Activated T-cell treated with anti-CD3 and anti-CD28 coated beads, Interleukin-2, amount 50 U/mL, for 4 hours (primary cell): ENCODE measurements at regions not wholly inside any gene's neighbourhood (a gene's known extent, or its start where the extent isn't known, plus 50 kb on each side); places are given as distances from the start of the nearest gene placed in this dataset.
"Not testable (repeated sequence)": the region's sequence is repeated elsewhere in the genome, so short reads cannot be mapped to it uniquely, and the experiment has no call there.

Experiments used
- ATAC-seq, 2 donors: fragments of 200-7000 bp; cut with Tn5 transposase; one replicate each; pipeline ENCODE4 v1.10.0; 2021
- DNase-seq: peaks from one replicate; pipeline ENCODE4 v3.0.0-alpha.2; 2020
- H3K27me3 Mint-ChIP-seq: one replicate; pipeline ENCODE4 v1.8.0; 2021; ENCODE audit warnings: low read depth, mixed read lengths
- H3K36me3 Mint-ChIP-seq: one replicate; pipeline ENCODE4 v1.8.0; 2022; ENCODE audit warnings: mixed read lengths; ENCODE audit not compliant: insufficient read depth
- H3K4me1 Mint-ChIP-seq: one replicate; pipeline ENCODE4 v1.8.0; 2021; ENCODE audit warnings: low read depth, mixed read lengths
- H3K4me3 Mint-ChIP-seq: one replicate; pipeline ENCODE4 v1.8.0; 2021; ENCODE audit warnings: mild to moderate bottlenecking, moderate library complexity, mixed read lengths
- H3K9me3 Mint-ChIP-seq: one replicate; pipeline ENCODE4 v1.8.0; 2021; ENCODE audit warnings: mixed read lengths

DNA sequence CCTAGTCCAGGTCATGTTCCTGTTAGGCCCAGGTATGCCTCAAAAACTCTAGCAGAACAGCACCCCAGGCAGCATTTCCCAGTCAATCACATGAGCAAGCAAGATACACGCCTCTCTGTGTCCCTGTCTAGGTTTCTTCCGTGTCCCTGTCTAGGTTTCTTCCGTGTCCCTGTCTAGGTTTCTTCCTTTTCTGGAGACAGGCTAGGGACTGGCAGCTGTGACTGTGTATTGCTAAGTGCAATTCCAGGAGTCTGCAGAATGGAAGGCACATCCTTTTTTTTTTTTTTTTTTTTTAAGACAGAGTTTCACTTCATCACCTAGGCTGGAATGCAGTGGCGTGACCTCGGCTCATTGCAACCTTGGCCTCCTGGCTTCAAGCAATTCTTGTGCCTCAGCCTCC is 77.6 kb downstream of the SETD4 start:
- Mint-ChIP-seq H3K36me3 (no peaks in the 10 kb centered on the region), H3K4me3 (no peak overlapping the region), H3K27me3 (peaks cover 32% of the 10 kb centered on the region), H3K9me3 (peaks cover 6% of the 10 kb centered on the region), H3K4me1 (no peaks in the 10 kb centered on the region)
- DNase-seq (no peak), ATAC-seq (no peak)

DNA sequence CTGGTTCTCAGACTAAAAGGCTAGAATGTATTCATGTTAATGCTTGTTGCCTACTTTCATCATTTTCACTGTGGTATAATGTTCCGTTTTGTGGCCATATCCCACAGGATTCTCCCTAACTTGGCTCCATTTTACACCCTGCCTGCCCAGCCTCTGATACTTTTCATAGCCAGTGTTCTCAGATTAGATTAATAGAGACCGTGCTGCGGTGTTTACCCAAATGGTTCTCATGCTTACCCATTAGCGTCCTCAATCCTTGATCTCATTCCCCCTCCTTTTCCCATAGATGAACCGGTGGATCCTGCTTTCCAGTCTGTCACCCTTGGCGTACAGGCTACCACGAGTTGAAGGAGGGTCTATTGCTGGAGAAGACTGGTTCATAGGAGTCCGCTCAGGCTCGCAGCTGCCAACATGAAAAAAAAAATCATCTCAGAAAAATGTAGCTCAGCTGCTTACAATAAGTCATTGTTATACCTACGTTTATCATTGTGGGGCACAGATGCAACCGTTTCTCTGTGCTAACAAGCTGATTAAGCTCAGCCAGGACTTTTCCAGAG is 78.7 kb downstream of the SETD4 start:
- H3K4me3 Mint-ChIP-seq = no peak overlapping the region
- ATAC-seq (no peak), DNase-seq (no peak)
- no peaks in the 10 kb centered on the region for H3K4me1 Mint-ChIP-seq
- H3K36me3 Mint-ChIP-seq = no peaks in the 10 kb centered on the region
- H3K27me3 Mint-ChIP-seq = peaks cover 33% of the 10 kb centered on the region
- peaks cover 6% of the 10 kb centered on the region for H3K9me3 Mint-ChIP-seq

DNA sequence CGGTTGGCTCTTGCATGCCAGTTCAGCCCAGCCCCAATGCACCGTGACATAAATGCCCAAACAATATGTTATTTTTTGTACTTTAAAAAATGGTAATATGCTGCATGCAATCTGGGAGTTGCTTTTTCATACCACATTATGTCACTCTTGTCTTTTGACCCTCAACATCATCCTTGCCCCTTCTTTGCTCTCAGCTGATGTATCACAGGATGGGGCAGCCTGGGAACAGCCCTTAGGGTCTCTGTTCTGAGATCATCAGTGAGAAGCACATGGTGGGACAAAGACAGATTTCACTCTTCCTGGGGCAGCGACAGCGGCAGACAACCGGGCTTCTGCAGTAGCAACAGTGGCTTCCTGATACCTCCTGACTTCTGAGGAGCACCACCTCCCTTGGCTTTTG is 79.5 kb downstream of the SETD4 start:
- H3K4me3 Mint-ChIP-seq = no peak overlapping the region

DNA sequence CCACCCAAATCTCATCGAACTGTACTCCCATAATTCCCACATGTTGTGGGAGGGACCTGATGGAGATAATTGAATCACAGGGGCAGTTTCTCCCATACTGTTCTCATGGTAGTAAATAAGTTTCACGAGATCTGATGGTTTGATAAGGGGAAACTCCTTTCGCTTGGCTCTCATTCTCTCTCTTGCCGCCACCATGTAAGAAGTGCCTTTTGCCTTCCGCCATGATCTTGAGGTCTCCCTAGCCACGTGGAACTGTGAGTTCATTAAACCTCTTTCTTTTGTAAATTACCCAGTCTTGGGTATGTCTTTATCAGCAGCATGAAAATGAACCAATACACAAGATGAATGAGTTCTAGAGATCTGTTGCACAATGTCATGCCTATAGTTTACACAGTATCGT is 82.5 kb downstream of the SETD4 start:
- not testable (repeated sequence) for H3K4me3 Mint-ChIP-seq, H3K36me3 Mint-ChIP-seq, H3K9me3 Mint-ChIP-seq, DNase-seq, H3K4me1 Mint-ChIP-seq, ATAC-seq
- H3K27me3 Mint-ChIP-seq = peaks cover 21% of the 10 kb centered on the region

More for the DNA sequence above, 79.5 kb downstream of the SETD4 start:
- no peak for DNase-seq
- no peak for ATAC-seq
- Mint-ChIP-seq H3K36me3 (no peaks in the 10 kb centered on the region), H3K4me1 (no peaks in the 10 kb centered on the region), H3K9me3 (peaks cover 6% of the 10 kb centered on the region), H3K27me3 (peaks cover 28% of the 10 kb centered on the region)

DNA sequence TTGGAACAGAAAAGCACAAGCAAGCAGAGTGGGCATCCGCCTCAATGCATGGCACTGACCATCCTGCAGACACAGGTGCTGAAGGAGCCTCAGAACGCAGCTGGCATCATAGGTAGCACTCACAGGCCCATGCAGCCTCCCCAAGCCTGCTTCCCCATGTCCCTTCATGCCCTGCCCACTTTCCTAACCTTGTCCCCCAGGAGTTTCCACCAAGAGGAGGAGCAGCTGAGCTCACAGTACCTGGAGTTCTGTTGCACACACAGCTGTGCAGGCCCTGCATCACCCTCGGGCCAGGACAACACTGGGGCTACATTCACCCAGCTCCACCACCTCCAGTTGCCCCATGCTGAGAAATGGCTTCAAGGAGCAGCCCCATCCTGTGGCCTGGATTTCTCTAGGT is 83.4 kb downstream of the SETD4 start:
- H3K4me1 Mint-ChIP-seq = no peaks in the 10 kb centered on the region
- no peak overlapping the region for H3K4me3 Mint-ChIP-seq
- DNase-seq = no peak
- no peak for ATAC-seq
- peaks cover 23% of the 10 kb centered on the region for H3K27me3 Mint-ChIP-seq
- peaks cover 6% of the 10 kb centered on the region for H3K9me3 Mint-ChIP-seq
- H3K36me3 Mint-ChIP-seq = no peaks in the 10 kb centered on the region

DNA sequence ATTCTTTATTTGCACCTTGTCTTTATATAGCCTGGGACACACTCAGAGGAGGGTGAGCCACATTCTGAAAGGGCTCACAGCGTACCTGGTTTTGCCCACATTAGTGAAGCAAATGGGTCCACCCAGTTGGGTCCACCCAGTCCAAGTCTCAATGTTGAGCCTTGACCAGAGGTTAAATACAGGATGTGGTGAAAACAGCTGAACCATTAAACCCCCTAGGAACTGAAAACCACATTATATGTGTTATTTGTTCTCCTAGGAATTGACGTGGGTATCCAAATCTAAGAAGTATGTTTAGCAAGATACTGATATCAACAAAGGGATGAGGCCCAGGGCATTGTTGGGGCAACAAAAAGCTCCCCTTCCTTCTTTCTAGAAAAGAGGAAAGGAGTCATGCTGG is 83.8 kb downstream of the SETD4 start:
- H3K27me3 Mint-ChIP-seq = peaks cover 23% of the 10 kb centered on the region
- no peaks in the 10 kb centered on the region for H3K4me1 Mint-ChIP-seq
- peaks cover 6% of the 10 kb centered on the region for H3K9me3 Mint-ChIP-seq
- DNase-seq (no peak), ATAC-seq (no peak)
- no peaks in the 10 kb centered on the region for H3K36me3 Mint-ChIP-seq
- no peak overlapping the region for H3K4me3 Mint-ChIP-seq

DNA sequence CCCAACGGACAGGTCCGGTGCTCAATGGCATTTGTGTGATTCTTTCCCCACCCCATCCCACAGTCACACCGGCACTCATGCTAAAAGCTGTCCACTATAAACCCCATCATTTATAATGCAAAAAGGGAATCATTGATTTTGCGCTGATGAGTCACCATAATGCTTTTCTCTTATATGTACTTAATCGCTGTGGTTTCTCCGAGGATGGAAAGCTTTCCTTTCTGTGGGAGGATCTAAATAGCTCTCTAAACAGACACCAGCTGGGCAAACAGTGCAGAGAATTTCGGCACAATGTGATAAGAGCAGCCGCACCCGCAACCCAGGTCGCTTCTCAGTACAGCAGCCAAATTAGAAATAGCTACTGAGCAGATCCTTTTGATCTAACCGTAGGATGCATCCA is 85.6 kb downstream of the SETD4 start:
- Mint-ChIP-seq H3K27me3 (peaks cover 27% of the 10 kb centered on the region), H3K4me1 (no peaks in the 10 kb centered on the region), H3K9me3 (peaks cover 6% of the 10 kb centered on the region), H3K36me3 (no peaks in the 10 kb centered on the region), H3K4me3 (no peak overlapping the region)
- no peak for DNase-seq
- no peak for ATAC-seq

DNA sequence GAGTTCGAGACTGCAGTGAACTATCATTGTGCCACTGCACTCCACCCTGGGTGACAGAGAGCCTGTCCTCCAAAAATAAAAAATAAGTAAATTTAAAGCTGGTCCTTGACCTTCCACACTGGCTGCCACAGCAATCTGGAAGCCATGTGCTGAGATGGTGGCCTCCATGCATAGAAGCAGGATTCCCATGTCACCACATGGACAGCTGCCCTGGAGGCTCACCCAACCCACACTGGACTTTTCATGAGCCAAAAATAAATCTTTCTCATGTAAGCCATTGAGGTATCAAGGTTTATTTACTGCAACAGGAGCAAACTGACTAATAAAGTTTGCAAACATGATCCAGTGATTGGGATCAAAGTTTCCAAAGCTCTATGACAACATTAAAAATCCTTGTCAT is 88.5 kb downstream of the SETD4 start:
- ATAC-seq = no peak
- H3K9me3 Mint-ChIP-seq = no peaks in the 10 kb centered on the region

DNA sequence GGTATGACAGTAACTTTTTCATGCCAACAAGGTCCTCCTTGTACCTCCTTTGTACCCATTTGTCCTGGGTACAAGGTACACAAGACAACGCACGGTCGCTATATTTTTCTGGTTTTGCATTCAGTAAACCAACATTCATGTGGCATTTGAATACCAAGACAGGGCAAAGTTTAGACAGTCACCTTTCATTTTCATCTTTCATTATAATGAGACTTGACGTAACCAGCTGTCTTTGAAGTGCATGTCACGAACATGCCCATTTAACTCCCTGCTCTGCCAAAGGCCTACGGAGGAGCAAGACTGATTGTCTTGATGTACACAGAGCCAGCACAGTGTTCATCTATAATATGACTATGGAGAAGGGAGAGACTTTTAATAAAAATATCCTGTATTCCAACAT is 91.0 kb downstream of the SETD4 start:
- H3K36me3 Mint-ChIP-seq = no peaks in the 10 kb centered on the region
- peaks cover 16% of the 10 kb centered on the region for H3K27me3 Mint-ChIP-seq
- H3K4me1 Mint-ChIP-seq = no peaks in the 10 kb centered on the region
- H3K9me3 Mint-ChIP-seq = no peaks in the 10 kb centered on the region
- no peak overlapping the region for H3K4me3 Mint-ChIP-seq
- DNase-seq (no peak), ATAC-seq (no peak)

More for the DNA sequence above, 88.5 kb downstream of the SETD4 start:
- no peaks in the 10 kb centered on the region for H3K36me3 Mint-ChIP-seq
- no peak for DNase-seq
- H3K27me3 Mint-ChIP-seq = peaks cover 17% of the 10 kb centered on the region
- H3K4me3 Mint-ChIP-seq = no peak overlapping the region
- no peaks in the 10 kb centered on the region for H3K4me1 Mint-ChIP-seq

DNA sequence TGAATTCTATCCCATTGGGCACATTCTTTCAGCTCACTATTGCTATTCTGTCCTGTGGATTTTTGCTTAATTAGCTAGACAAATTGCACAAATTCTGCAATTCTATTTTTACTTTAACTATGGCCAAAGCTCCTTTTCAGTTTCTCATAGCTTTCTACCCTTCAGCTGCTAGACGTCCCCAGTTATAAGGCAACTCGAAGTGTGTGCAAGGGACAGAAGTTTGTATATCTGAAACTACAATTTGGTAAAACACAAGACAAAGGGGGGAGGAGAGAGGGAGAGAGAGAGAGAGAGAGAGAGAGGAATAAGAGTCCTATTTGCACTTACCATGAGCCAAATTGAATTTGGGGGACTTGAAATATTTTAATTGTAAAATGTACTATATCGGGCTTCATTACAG is 91.8 kb downstream of the SETD4 start:
- no peak for DNase-seq
- no peak for ATAC-seq
- no peak overlapping the region for H3K4me3 Mint-ChIP-seq
- no peaks in the 10 kb centered on the region for H3K4me1 Mint-ChIP-seq
- no peaks in the 10 kb centered on the region for H3K36me3 Mint-ChIP-seq
- H3K27me3 Mint-ChIP-seq = peaks cover 17% of the 10 kb centered on the region
- H3K9me3 Mint-ChIP-seq = no peaks in the 10 kb centered on the region

DNA sequence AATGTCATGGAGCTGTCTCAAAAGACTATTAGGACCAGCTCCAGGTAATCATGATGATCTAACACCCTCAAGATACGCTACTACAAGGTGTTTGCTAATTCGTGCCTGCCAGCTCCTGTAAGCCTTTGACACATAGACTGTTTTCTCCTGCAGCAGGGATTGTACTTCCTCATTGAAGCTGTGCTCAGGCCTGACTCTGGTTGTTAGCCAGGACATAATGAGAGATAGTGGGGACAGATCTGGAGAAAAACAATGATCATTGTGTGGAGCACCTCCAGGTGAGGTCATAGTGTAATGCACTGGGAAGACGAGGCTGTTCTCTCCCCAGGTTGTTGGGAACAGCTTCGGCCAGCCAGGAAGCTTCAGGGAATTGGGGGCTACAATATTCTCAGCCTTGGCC is 94.6 kb downstream of the SETD4 start:
- Mint-ChIP-seq H3K36me3 (no peaks in the 10 kb centered on the region), H3K4me1 (no peaks in the 10 kb centered on the region), H3K27me3 (peaks cover 23% of the 10 kb centered on the region), H3K4me3 (no peak overlapping the region), H3K9me3 (no peaks in the 10 kb centered on the region)
- DNase-seq (no peak), ATAC-seq (no peak)

DNA sequence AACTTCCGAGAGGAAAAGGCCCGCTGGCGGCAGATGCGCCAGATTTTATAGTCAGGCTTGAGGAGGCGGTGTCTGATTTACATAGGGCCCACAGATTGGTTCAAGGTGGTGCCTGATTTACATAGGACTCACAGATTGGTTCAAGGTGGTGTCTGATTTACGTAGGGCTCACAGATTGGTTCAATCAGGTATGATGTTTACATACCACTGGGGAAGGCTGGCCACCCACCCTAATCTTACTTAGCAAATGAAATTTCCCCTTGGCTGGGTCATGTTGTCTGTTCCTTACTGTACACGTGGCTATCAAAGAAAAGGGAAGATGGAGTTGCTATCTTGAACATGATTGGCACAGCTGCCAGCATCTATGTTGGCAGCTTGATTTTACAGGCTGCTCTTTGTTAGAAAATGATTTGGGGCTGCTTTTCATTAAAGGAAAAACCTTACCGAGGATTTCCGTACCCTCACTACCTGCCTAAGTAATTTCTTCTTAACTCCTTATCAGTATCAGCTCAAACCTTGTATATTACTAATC is 96.3 kb downstream of the SETD4 start:
- no peaks in the 10 kb centered on the region for H3K4me1 Mint-ChIP-seq
- DNase-seq (no peak), ATAC-seq (no peak)
- peaks cover 24% of the 10 kb centered on the region for H3K27me3 Mint-ChIP-seq
- H3K36me3 Mint-ChIP-seq = no peaks in the 10 kb centered on the region
- no peaks in the 10 kb centered on the region for H3K9me3 Mint-ChIP-seq
- H3K4me3 Mint-ChIP-seq = no peak overlapping the region

DNA sequence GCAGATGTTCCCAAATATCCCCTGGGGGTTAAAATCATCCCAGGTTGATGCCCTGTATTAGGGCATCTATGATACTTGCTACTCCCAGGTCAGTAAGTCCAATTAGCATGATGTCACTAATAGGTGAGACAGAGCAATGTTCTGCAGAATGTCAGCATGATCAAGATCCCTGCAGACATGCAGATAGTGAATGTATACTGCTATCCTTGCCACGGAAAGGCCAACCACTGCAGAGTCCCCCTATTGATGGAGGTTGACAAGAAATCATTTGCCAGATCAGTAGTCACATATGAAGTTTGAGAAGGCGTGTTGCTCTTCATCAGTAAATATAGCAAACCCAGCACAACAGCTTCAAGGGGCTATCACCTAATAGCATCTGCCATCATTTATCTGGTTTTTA is 97.4 kb downstream of the SETD4 start:
- H3K4me1 Mint-ChIP-seq = no peaks in the 10 kb centered on the region
- H3K4me3 Mint-ChIP-seq = no peak overlapping the region
- ATAC-seq (no peak), DNase-seq (no peak)
- no peaks in the 10 kb centered on the region for H3K36me3 Mint-ChIP-seq
- no peaks in the 10 kb centered on the region for H3K9me3 Mint-ChIP-seq
- H3K27me3 Mint-ChIP-seq = peaks cover 21% of the 10 kb centered on the region

DNA sequence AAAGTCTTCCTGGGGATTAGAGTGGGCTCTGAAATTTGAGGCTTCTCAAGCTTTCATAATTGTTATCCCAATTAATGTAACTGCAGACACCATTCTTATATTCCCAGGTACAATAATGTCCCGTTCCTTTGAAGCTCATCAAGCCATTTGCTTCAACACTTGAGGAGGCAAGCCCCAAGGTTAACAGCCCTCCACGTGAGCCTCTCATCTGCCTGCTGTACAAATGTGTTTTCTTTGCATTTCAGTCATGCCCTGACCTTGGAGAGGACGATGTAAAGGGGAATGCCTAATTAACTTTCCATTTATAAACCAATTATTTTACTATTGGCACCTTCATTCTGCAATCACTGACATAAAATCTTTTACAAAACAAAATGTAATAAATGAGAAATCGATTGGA is 106.3 kb downstream of the SETD4 start:
- ATAC-seq = no peak
- Mint-ChIP-seq H3K4me1 (no peaks in the 10 kb centered on the region), H3K4me3 (no peak overlapping the region), H3K9me3 (no peaks in the 10 kb centered on the region), H3K27me3 (peaks cover 8% of the 10 kb centered on the region), H3K36me3 (no peaks in the 10 kb centered on the region)
- no peak for DNase-seq

DNA sequence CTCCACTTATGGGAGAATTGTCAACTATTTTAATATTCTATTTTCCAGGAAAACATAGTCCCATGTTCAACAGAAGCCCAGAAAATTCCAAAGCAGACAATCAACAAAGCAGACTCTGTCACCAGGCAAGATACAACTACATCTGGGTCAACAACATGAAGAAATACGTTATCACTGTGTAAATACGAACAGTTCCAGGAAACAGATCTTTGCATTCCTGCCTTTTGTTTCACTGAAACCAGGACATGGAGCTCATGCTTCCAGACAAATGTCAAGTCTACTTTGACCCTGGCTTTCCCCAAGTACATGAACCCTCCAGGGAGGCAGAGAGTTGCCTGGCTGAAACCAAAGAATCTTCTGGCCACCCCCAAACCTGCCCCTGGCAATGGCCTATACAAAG is 106.7 kb downstream of the SETD4 start:
- ATAC-seq (no peak), DNase-seq (no peak)
- Mint-ChIP-seq H3K9me3 (no peaks in the 10 kb centered on the region), H3K4me1 (no peaks in the 10 kb centered on the region), H3K36me3 (no peaks in the 10 kb centered on the region), H3K27me3 (peaks cover 8% of the 10 kb centered on the region), H3K4me3 (no peak overlapping the region)
